HFF-Myc (cell line): ENCODE measurements at regions not wholly inside any gene's neighbourhood (a gene's known extent, or its start where the extent isn't known, plus 50 kb on each side); places are given as distances from the start of the nearest gene placed in this dataset.

Experiments
- DNase-seq: peaks from one replicate; pipeline ENCODE4 v3.0.0-alpha.2; 2011; ENCODE audit warnings: low read depth; ENCODE audit errors: extremely low read depth
- H3K4me3 ChIP-seq: replicated peaks from 2 replicates; pipeline ENCODE4 v1.5.1; 2011; ENCODE audit warnings: low read depth, mild to moderate bottlenecking, control low read depth, low read length
- TF ChIP-seq, protein P1 (sequence below): IDR thresholded peaks from 2 replicates; pipeline ENCODE4 v1.5.1; 2012; ENCODE audit warnings: mild to moderate bottlenecking, low read depth, low read length, control low read depth; ENCODE audit errors: missing control alignments

DNA sequence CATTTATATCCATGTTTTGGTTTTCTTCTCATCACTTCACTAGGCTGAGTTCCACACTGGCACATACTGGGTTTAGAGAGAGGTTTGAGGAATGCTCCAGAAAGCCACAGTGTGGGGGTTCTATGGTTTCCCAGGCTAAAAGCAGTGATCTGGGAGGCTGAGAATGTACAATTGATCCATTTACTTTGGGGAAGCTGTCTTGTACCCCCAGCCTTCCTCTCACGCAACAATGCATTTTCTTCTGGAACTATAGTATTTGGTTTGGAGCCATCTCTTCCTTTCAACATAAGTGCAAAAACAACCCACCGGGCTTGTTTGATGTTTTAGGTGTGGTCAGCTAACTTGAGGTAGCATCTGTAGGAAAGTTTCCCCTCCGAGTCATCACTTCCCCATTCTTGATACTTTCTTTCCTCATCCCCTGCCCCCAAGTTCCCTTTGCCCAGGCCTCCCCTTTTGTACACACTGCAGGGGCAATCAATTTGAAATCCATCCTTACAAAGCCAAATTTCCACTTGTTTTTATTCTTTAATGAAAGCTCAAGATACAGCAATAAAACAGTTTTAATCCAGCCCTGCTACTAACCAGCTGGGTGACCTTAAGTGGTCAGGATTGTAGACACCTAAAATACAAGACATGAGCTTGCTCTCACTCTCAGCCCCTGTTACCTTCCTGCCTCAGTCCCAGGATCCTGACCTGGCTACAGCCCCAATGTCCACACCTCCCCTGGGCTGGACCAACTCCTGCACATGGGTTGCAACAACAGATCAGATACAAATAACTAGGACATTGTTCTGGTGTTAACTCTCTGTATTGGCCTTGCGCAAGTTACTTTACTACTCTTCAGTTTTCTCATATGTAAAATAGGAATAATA lies 109.2 kb downstream of the FHDC1 start:
- DNase-seq: no peak
- no peak overlapping the region for H3K4me3 ChIP-seq
- TF ChIP-seq, protein P1, sequence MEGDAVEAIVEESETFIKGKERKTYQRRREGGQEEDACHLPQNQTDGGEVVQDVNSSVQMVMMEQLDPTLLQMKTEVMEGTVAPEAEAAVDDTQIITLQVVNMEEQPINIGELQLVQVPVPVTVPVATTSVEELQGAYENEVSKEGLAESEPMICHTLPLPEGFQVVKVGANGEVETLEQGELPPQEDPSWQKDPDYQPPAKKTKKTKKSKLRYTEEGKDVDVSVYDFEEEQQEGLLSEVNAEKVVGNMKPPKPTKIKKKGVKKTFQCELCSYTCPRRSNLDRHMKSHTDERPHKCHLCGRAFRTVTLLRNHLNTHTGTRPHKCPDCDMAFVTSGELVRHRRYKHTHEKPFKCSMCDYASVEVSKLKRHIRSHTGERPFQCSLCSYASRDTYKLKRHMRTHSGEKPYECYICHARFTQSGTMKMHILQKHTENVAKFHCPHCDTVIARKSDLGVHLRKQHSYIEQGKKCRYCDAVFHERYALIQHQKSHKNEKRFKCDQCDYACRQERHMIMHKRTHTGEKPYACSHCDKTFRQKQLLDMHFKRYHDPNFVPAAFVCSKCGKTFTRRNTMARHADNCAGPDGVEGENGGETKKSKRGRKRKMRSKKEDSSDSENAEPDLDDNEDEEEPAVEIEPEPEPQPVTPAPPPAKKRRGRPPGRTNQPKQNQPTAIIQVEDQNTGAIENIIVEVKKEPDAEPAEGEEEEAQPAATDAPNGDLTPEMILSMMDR: no peak

DNA sequence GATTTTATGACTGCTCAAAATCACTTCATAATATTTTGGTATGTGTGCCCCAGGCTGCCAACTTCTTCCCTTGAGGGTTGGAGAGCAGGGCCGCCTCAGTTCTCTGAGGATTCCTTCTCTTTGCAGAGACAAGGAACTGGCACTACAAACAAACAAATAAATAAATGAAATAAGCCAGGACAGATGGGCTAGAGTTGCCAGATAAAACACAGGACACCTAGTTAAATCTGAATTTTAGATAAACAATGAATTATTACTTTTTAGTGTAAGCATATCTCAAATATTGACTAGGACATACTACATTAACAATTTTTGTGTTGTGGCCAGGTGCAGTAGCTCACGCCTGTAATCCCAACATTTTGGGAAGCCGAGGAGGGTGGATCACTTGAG lies 122.5 kb downstream of the FHDC1 start:
- no peak overlapping the region for H3K4me3 ChIP-seq
- no peak for DNase-seq
- TF ChIP-seq, protein P1: no peak

DNA sequence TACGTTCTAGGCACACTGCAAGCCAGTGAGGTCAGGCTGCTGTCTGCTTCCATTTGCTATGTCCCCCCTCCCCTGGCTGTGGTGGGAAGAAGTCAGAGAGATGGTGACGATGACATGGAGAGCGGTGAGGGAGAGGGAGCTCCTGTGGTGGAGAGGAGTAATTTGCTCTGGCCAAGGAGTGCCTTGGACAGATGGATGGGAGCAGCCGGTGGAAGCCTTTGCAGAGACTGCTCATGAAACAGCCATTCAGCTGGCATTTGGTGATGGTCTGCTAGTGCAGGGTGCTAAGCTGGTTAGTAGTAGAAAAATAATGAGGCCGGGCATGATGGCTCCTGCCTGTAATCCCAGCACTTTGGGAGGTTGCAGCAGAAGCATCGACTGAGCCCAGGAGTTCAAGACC lies 124.1 kb downstream of the FHDC1 start:
- H3K4me3 ChIP-seq: no peak overlapping the region
- no peak for DNase-seq
- TF ChIP-seq, protein P1: no peak

DNA sequence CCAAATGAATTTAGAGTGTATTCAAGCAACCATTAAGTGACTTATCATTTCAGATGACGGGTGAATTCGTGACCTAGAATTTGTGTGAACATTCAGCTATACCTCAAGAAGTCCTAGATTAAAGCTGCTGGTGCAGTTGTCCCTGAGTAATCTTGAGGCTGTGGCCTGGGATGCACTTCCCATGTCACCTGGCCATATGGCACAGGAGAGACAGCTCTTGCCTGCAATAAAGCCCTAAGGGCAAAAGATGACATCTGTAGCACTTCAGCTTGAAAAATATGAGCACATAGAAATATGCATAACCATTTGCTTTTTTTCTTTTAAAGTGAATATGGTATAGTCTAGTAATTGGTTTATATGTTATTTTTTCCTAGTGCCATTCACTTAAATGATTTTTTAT lies 125.8 kb downstream of the FHDC1 start:
- H3K4me3 ChIP-seq: no peak overlapping the region
- no peak for DNase-seq
- TF ChIP-seq, protein P1: no peak

DNA sequence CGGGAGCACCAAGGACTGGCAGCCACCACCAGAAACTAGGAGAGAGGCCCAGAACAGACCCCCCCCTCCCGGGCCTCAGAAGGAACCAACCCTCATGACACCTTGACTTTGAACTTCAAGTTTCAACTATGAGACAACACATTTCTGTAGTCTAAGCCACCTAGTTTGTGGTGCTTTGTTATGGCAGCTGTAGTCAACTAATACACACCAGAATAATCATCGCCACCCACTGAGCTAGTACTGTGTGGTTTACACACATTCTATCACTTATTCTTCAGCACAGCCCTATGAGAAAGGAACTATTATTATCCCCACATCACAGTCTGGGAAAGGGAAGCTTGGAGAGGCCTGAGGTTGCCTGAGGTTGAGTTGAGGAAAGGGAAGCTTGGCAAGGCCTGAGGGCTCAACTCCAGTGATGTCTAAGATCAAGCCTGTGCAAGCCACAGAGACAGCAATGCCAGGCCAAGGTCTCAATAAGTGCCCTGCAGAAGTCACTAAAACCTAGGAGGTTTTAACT lies 126.6 kb downstream of the FHDC1 start:
- no peak for DNase-seq
- no peak overlapping the region for H3K4me3 ChIP-seq
- TF ChIP-seq, protein P1: no peak

DNA sequence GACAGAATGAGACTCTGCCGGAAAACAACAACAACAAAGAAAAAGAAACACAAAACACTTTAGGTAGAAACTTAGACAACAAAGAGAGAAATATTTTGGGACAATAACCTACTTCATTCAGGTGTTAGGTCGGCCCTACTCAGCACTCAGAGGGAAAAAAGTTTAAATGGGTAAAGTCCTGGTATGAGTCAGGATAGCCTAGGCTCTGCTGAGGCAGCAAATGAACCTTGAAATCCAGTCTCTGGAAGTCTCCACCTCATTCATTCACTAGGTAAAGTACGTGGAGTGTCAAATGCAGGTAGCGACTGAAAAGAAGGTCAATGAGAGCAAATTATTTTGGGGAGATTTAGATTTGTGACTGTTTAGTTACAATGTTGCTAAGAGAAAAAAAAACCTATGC lies 127.4 kb downstream of the FHDC1 start:
- TF ChIP-seq, protein P1: no peak
- H3K4me3 ChIP-seq: no peak overlapping the region
- no peak for DNase-seq

DNA sequence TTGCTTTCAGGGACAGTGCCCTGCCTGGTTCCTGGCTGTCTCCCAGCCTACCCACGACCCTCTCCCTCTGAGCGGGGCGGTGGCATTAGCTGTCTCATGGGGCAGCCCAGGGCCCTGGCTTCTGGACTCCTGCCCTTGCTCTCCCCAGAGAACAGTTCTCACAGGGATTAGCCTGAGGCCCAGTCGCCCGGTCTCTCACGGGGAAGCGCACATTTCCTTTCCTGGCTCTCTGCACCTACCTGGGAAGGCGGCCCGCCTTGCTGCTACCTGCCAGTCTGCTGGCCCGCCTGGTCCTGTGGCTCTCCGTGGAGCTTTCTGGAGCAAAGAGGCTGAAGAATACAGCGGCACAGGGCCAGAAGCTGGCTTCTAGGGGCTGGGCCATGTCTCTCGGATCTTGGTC lies 128.4 kb downstream of the FHDC1 start:
- no peak for DNase-seq
- no peak overlapping the region for H3K4me3 ChIP-seq
- TF ChIP-seq, protein P1: no peak
